CD4-positive, CD25-positive, alpha-beta regulatory T cell (primary cell): ENCODE measurements at regions not wholly inside any gene's neighbourhood (a gene's known extent, or its start where the extent isn't known, plus 50 kb on each side); places are given as distances from the start of the nearest gene placed in this dataset.

ENCODE experiments used
- ATAC-seq, 2 donors: fragments of 150-1000 bp; cut with Tn5 transposase; one replicate each; pipeline ENCODE4 v1.10.0; 2021; ENCODE audit warnings: low read depth in 2 of 2, moderate number of reproducible peaks in 2 of 2, moderate library complexity in 1 of 2
- DNase-seq, 3 donors: peaks; one replicate each; pipeline versions ENCODE4 v3.0.0 to v3.0.0-alpha.2; 2012 to 2022; ENCODE audit warnings: mixed read lengths in 1 of 3
- H3K27ac ChIP-seq: one replicate; pipeline ENCODE4 v1.7.0; 2013; ENCODE audit warnings: mild to moderate bottlenecking, low read length; ENCODE audit not compliant: insufficient read depth, poor library complexity, severe bottlenecking
- H3K27me3 ChIP-seq: one replicate; pipeline ENCODE4 v1.7.0; 2013; ENCODE audit warnings: low read length; ENCODE audit not compliant: control insufficient read depth, insufficient read depth
- H3K36me3 ChIP-seq: one replicate; pipeline ENCODE4 v1.7.0; 2013; ENCODE audit warnings: mild to moderate bottlenecking, low read length, moderate library complexity; ENCODE audit not compliant: control insufficient read depth, insufficient read depth
- H3K4me1 ChIP-seq: 2 replicates; pipeline ENCODE4 v1.7.0; 2013; ENCODE audit warnings: mild to moderate bottlenecking, low read length; ENCODE audit not compliant: insufficient read depth, control insufficient read depth, poor library complexity, severe bottlenecking
- H3K4me3 ChIP-seq: one replicate; pipeline ENCODE4 v1.7.0; 2013; ENCODE audit warnings: low read depth, mild to moderate bottlenecking, low read length, moderate library complexity
- H3K9me3 ChIP-seq, 2 experiments: 1 replicate in 1 of 2; 2 replicates in 1 of 2; pipeline ENCODE4 v1.7.0; 2013; ENCODE audit warnings: low read length in 2 of 2, mild to moderate bottlenecking in 1 of 2, moderate library complexity in 1 of 2; ENCODE audit not compliant: control insufficient read depth in 2 of 2
- H3K27ac Mint-ChIP-seq, 3 donors: one replicate each; pipeline ENCODE4 v1.8.0; 2020 to 2022; ENCODE audit warnings: mild to moderate bottlenecking in 3 of 3, mixed read lengths in 3 of 3, moderate library complexity in 2 of 3
- H3K27me3 Mint-ChIP-seq: one replicate; pipeline ENCODE4 v1.8.0; 2022; ENCODE audit warnings: mild to moderate bottlenecking, mixed read lengths
- H3K36me3 Mint-ChIP-seq: one replicate; pipeline ENCODE4 v1.8.0; 2020; ENCODE audit warnings: mixed read lengths
- H3K4me1 Mint-ChIP-seq, 4 donors: one replicate each; pipeline ENCODE4 v1.8.0; 2020 to 2022; ENCODE audit warnings: mixed read lengths in 4 of 4, mild to moderate bottlenecking in 1 of 4
- H3K4me3 Mint-ChIP-seq, 4 donors: one replicate each; pipeline ENCODE4 v1.8.0; 2020 to 2022; ENCODE audit warnings: mild to moderate bottlenecking in 4 of 4, mixed read lengths in 4 of 4, moderate library complexity in 3 of 4
- H3K9me3 Mint-ChIP-seq, 7 donors: one replicate each; pipeline ENCODE4 v1.8.0; 2020 to 2022; ENCODE audit warnings: mixed read lengths in 7 of 7, mild to moderate bottlenecking in 3 of 7, moderate library complexity in 2 of 7

DNA sequence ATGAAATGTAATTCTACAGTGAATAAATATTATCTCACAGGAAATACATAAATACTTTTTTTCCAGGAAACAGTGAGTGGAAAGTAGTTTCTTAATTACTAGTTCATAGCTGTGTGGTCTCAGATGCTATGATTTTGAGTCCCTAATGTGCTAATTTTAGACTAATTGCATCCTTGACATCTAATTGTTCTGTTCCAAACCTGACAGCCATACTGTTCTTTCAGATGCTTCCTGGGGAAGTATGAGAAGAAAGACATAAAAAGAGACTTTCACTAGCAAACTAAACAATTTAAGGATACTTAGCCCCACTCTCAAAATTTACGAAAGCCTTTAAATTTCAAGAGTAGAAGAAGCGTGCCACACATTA, 350.9 kb upstream of the CDH20 start:
- Mint-ChIP-seq H3K4me3 (no peak overlapping the region), H3K36me3 (no peaks in the 10 kb centered on the region), H3K27me3 (no peaks in the 10 kb centered on the region), H3K9me3 (peaks cover 0 to 11% (median 1%) of the 10 kb centered on the region in 7 donors), H3K4me1 (no peaks in the 10 kb centered on the region), H3K27ac (no peak overlapping the region)
- Histone ChIP-seq H3K9me3 (no peaks in the 10 kb centered on the region), H3K27ac (no peak overlapping the region), H3K4me1 (no peaks in the 10 kb centered on the region), H3K27me3 (no peaks in the 10 kb centered on the region), H3K36me3 (no peaks in the 10 kb centered on the region), H3K4me3 (no peak overlapping the region)
- DNase-seq, result no peak
- no peak for ATAC-seq

DNA sequence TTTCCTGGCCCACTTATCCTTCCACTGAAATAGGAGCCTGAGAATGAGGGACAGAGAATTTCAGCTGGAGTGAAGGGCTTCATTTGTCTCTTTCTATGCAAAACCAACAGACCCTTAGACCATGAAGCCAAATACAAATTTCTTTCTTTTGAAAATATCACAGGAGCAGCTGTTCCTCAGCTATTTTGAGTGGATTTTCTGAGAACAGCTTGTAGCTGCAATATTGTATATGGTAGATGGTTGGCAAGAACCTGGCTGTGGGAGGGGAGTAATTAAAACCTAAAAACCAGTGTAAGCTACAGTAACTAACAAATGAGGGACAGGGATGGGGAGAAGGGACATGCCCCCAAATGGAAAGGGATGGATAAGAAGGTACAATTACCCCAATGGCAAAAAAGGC, 350.3 kb upstream of the CDH20 start:
- H3K9me3 ChIP-seq, result no peaks in the 10 kb centered on the region
- H3K4me1 Mint-ChIP-seq, result no peaks in the 10 kb centered on the region
- H3K36me3 ChIP-seq, result no peaks in the 10 kb centered on the region
- H3K27me3 Mint-ChIP-seq, result no peaks in the 10 kb centered on the region
- peaks cover 0 to 11% (median 1%) of the 10 kb centered on the region in 7 donors for H3K9me3 Mint-ChIP-seq
- no peaks in the 10 kb centered on the region for H3K36me3 Mint-ChIP-seq
- no peak overlapping the region for H3K27ac ChIP-seq
- H3K4me3 ChIP-seq, result no peak overlapping the region
- ATAC-seq (no peak), DNase-seq (no peak)
- H3K27me3 ChIP-seq, result no peaks in the 10 kb centered on the region
- no peak overlapping the region for H3K4me3 Mint-ChIP-seq
- H3K4me1 ChIP-seq, result no peaks in the 10 kb centered on the region
- H3K27ac Mint-ChIP-seq, result no peak overlapping the region

DNA sequence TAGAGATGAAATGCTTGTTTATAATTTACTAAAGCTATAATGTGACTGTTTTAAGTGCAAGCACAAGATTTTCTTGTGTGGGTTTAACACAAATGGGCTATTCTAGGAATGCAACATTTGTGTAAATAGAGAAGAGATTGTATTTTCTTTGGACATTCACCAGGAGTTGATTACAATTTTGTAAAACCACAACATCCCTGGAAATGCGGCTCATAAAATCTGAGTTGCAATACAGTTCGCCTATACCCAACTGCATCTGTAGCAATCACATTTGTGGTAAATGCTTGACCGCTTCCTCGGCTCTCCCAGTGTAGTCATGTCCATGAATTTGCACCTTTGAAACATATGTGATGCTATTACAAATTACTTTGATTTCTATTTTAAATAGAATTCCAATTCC, 348.7 kb upstream of the CDH20 start:
- H3K36me3 ChIP-seq, result no peaks in the 10 kb centered on the region
- no peaks in the 10 kb centered on the region for H3K36me3 Mint-ChIP-seq
- ATAC-seq, result no peak
- H3K27me3 Mint-ChIP-seq, result no peaks in the 10 kb centered on the region
- no peak overlapping the region for H3K27ac Mint-ChIP-seq
- H3K27ac ChIP-seq, result no peak overlapping the region
- no peaks in the 10 kb centered on the region for H3K4me1 Mint-ChIP-seq
- no peaks in the 10 kb centered on the region for H3K27me3 ChIP-seq
- no peak for DNase-seq
- H3K9me3 Mint-ChIP-seq, result peaks cover 0 to 12% (median 5%) of the 10 kb centered on the region in 7 donors
- no peaks in the 10 kb centered on the region for H3K4me1 ChIP-seq
- H3K4me3 ChIP-seq, result no peak overlapping the region
- no peaks in the 10 kb centered on the region for H3K9me3 ChIP-seq
- H3K4me3 Mint-ChIP-seq, result no peak overlapping the region

DNA sequence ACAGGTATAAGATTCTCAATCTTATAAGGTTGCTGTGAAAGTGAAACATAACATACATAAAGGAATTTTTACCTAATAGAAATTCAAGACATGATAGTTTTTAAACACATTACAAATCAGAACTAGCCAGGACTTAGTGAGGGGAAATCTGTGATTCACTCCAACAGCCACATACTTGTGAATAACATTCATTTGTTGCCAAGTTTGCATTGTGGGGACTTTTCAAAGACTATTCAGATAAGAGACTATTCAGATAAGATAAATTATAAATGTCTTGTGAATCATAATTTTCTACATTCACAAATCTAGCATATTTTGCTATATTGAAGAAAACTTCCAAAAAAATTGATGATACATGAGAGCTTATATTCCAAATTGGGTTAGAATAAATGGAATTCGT, 345.3 kb upstream of the CDH20 start:
- no peak overlapping the region for H3K27ac ChIP-seq
- no peaks in the 10 kb centered on the region for H3K9me3 ChIP-seq
- H3K4me1 Mint-ChIP-seq, result no peaks in the 10 kb centered on the region
- no peaks in the 10 kb centered on the region for H3K36me3 Mint-ChIP-seq
- no peak overlapping the region for H3K4me3 Mint-ChIP-seq
- H3K27ac Mint-ChIP-seq, result no peak overlapping the region
- H3K4me1 ChIP-seq, result no peaks in the 10 kb centered on the region
- peaks cover 2 to 14% (median 5%) of the 10 kb centered on the region in 7 donors for H3K9me3 Mint-ChIP-seq
- no peak for ATAC-seq
- no peak overlapping the region for H3K4me3 ChIP-seq
- DNase-seq, result no peak
- no peaks in the 10 kb centered on the region for H3K27me3 Mint-ChIP-seq
- no peaks in the 10 kb centered on the region for H3K36me3 ChIP-seq
- H3K27me3 ChIP-seq, result no peaks in the 10 kb centered on the region

DNA sequence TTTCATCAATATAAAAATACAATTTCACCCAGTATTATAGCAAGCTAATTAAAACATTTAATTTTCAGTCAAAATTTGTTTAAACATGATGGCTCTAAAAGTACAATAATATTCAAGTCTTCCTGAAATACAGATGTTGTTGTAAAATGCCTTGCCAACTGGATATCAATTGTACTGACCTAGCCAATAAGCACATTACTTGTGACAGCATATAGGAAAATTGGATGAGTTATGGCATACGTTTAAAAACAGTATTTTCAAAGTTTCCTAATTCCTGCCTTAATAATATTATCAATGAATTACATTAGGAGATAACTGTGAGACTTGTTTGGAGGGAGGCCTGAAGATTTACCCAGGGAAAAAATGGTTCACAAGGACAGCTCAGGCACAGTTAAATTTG, 336.9 kb upstream of the CDH20 start:
- Histone ChIP-seq H3K4me3 (no peak overlapping the region), H3K36me3 (no peaks in the 10 kb centered on the region), H3K4me1 (no peaks in the 10 kb centered on the region), H3K9me3 (peaks cover 3 to 6% of the 10 kb centered on the region in 2 experiments), H3K27ac (no peak overlapping the region), H3K27me3 (no peaks in the 10 kb centered on the region)
- DNase-seq (no peak), ATAC-seq (no peak)
- peaks cover under 1 to 18% (median 7%) of the 10 kb centered on the region in 7 donors for H3K9me3 Mint-ChIP-seq
- no peak overlapping the region for H3K27ac Mint-ChIP-seq
- no peaks in the 10 kb centered on the region for H3K4me1 Mint-ChIP-seq
- H3K36me3 Mint-ChIP-seq, result no peaks in the 10 kb centered on the region
- no peaks in the 10 kb centered on the region for H3K27me3 Mint-ChIP-seq
- no peak overlapping the region for H3K4me3 Mint-ChIP-seq

DNA sequence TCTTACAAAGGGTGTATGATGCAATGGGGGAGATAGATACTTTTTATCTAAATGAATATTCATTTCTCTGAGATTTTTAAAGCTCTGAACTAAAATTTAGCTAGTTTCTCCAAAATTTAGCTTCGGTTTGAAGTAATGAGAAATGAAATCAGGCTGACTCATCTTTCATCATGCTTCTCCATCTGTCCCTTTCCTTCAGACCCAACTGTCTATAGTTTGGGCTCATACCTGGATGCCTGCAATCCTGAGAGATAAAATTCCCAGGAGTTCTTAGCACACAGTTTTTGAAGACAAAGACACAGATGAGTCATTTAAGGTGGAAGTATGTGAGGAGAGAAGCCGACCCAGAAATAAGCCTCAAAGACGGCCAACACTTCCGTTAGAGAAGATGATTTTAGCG, 336.4 kb upstream of the CDH20 start:
- H3K27ac ChIP-seq, result no peak overlapping the region
- Mint-ChIP-seq H3K27me3 (no peaks in the 10 kb centered on the region), H3K36me3 (no peaks in the 10 kb centered on the region), H3K27ac (no peak overlapping the region), H3K9me3 (peaks cover 0 to 18% (median 7%) of the 10 kb centered on the region in 7 donors), H3K4me3 (no peak overlapping the region), H3K4me1 (no peaks in the 10 kb centered on the region)
- no peaks in the 10 kb centered on the region for H3K27me3 ChIP-seq
- no peak for DNase-seq
- H3K4me3 ChIP-seq, result no peak overlapping the region
- H3K36me3 ChIP-seq, result no peaks in the 10 kb centered on the region
- ATAC-seq, result no peak
- H3K9me3 ChIP-seq, result peaks cover 3 to 6% of the 10 kb centered on the region in 2 experiments
- no peaks in the 10 kb centered on the region for H3K4me1 ChIP-seq

DNA sequence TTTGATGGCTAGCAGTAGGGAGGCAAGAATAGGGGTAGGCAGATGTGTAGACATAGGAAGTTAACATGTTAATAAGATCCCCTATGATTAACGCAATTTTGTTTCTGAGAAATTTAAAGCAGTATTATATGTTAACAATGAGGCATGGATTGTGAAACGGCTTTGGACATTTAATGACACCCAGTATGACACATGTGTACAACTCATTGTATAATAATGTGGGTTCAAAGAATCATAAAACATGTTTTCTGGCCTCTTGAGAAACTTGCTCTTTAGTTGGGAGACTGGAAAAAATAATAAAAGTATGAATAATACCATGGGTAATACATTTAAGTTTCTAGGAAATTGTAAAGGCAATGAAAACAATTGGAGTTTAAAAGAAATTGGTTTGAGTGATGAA, 332.1 kb upstream of the CDH20 start:
- Mint-ChIP-seq H3K27me3 (no peaks in the 10 kb centered on the region), H3K27ac (no peak overlapping the region), H3K36me3 (no peaks in the 10 kb centered on the region), H3K4me1 (no peaks in the 10 kb centered on the region), H3K4me3 (no peak overlapping the region), H3K9me3 (peaks cover 0 to 17% (median 3%) of the 10 kb centered on the region in 7 donors)
- H3K27ac ChIP-seq, result no peak overlapping the region
- no peaks in the 10 kb centered on the region for H3K27me3 ChIP-seq
- H3K4me1 ChIP-seq, result no peaks in the 10 kb centered on the region
- H3K4me3 ChIP-seq, result no peak overlapping the region
- ATAC-seq (no peak), DNase-seq (no peak)
- H3K36me3 ChIP-seq, result no peaks in the 10 kb centered on the region
- no peaks in the 10 kb centered on the region for H3K9me3 ChIP-seq

DNA sequence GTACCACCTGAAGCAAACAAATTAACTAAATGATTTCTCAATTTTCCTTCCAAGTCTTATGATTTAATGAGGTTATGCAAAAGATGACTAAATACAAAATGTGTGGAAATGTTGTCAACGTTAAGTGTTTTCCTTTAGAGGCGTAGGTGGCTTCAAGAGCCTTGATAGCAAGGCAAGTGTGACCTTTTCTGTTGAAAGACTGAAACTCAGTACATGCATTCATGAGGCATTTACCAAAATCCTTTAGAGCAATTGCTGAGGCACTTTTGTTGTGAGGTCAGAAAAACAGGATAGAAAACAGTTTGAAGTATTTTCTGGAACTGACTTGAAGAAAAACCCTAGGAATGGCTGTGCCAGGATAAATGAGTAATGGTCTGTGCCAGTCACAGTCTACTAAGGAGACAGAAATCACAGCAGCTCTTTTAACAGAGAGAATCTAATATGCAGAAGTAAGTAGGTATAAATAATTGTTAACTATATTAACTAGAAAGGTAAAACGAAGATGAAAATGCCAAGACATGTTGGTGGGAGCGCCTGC, 326.5 kb upstream of the CDH20 start:
- Mint-ChIP-seq H3K9me3 (peaks cover 0 to 13% (median 0%) of the 10 kb centered on the region in 7 donors), H3K36me3 (no peaks in the 10 kb centered on the region)

More for the DNA sequence above, 326.5 kb upstream of the CDH20 start:
- Histone ChIP-seq H3K27ac (no peak overlapping the region), H3K9me3 (no peaks in the 10 kb centered on the region), H3K4me3 (no peak overlapping the region), H3K4me1 (no peaks in the 10 kb centered on the region), H3K27me3 (no peaks in the 10 kb centered on the region), H3K36me3 (no peaks in the 10 kb centered on the region)
- DNase-seq (no peak), ATAC-seq (no peak)
- no peak overlapping the region for H3K27ac Mint-ChIP-seq
- no peaks in the 10 kb centered on the region for H3K27me3 Mint-ChIP-seq
- no peak overlapping the region for H3K4me3 Mint-ChIP-seq
- H3K4me1 Mint-ChIP-seq, result no peaks in the 10 kb centered on the region
